HUES48 (cell line): ENCODE measurements at regions not wholly inside any gene's neighbourhood (a gene's known extent, or its start where the extent isn't known, plus 50 kb on each side); places are given as distances from the start of the nearest gene placed in this dataset.

ENCODE experiments used
- H3K27ac ChIP-seq: one replicate; pipeline ENCODE4 v1.7.0; 2013; ENCODE audit warnings: low read depth, low read length, inconsistent platforms
- H3K27me3 ChIP-seq: 2 replicates; pipeline ENCODE4 v1.6.1; 2013; ENCODE audit warnings: mild to moderate bottlenecking, low read length; ENCODE audit not compliant: control insufficient read depth, insufficient read depth
- H3K36me3 ChIP-seq: 2 replicates; pipeline ENCODE4 v1.6.1; 2013; ENCODE audit warnings: low read length; ENCODE audit not compliant: control insufficient read depth, insufficient read depth
- H3K4me1 ChIP-seq: 2 replicates; pipeline ENCODE4 v1.6.1; 2013; ENCODE audit warnings: mild to moderate bottlenecking, low read length; ENCODE audit not compliant: control insufficient read depth, insufficient read depth
- H3K4me3 ChIP-seq: 2 replicates; pipeline ENCODE4 v1.5.1; 2013; ENCODE audit warnings: mild to moderate bottlenecking, low read depth, low read length
- H3K9ac ChIP-seq: 2 replicates; pipeline ENCODE4 v1.6.1; 2013; ENCODE audit warnings: mild to moderate bottlenecking, low read depth, low read length, moderate library complexity
- H3K9me3 ChIP-seq: 2 replicates; pipeline ENCODE4 v1.6.1; 2013; ENCODE audit warnings: low read length; ENCODE audit not compliant: control insufficient read depth, insufficient read depth

- Histone ChIP-seq H3K9me3 (peaks cover 4% of the 10 kb centered on the region), H3K27ac (no peak overlapping the region), H3K9ac (no peak overlapping the region), H3K4me1 (peaks cover 8% of the 10 kb centered on the region; the same call in 1 of the 2 replicates), H3K4me3 (no peak overlapping the region), H3K27me3 (no peaks in the 10 kb centered on the region), H3K36me3 (no peaks in the 10 kb centered on the region)
Observed at GRCh38 chr2:11006191-11006590, 94.5 kb downstream of the KCNF1 start.

GRCh38 chr2:11007331-11008264 is 95.9 kb downstream of the KCNF1 start:
- H3K4me1 ChIP-seq: peaks cover 8% of the 10 kb centered on the region; the same call in 1 of the 2 replicates
- H3K36me3 ChIP-seq: no peaks in the 10 kb centered on the region
- H3K4me3 ChIP-seq: no peak overlapping the region
- no peak overlapping the region for H3K27ac ChIP-seq
- H3K9me3 ChIP-seq: no peaks in the 10 kb centered on the region
- no peaks in the 10 kb centered on the region for H3K27me3 ChIP-seq
- no peak overlapping the region for H3K9ac ChIP-seq

- Histone ChIP-seq H3K4me3 (no peak overlapping the region), H3K27me3 (no peaks in the 10 kb centered on the region), H3K36me3 (no peaks in the 10 kb centered on the region), H3K9me3 (no peaks in the 10 kb centered on the region), H3K9ac (no peak overlapping the region), H3K4me1 (peaks cover 8% of the 10 kb centered on the region; the same call in 1 of the 2 replicates), H3K27ac (no peak overlapping the region)
Observed at GRCh38 chr2:11008773-11009172, 97.0 kb downstream of the KCNF1 start.

- no peaks in the 10 kb centered on the region for H3K9me3 ChIP-seq
- no peaks in the 10 kb centered on the region for H3K27me3 ChIP-seq
- H3K4me3 ChIP-seq: no peak overlapping the region
- no peak overlapping the region for H3K27ac ChIP-seq
- no peaks in the 10 kb centered on the region for H3K36me3 ChIP-seq
- peaks cover 7% of the 10 kb centered on the region; the same call in 1 of the 2 replicates for H3K4me1 ChIP-seq
- no peak overlapping the region for H3K9ac ChIP-seq
Observed at GRCh38 chr2:11009176-11009575, 97.4 kb downstream of the KCNF1 start.

- no peaks in the 10 kb centered on the region for H3K36me3 ChIP-seq
Observed at GRCh38 chr2:11009891-11010290, 98.2 kb downstream of the KCNF1 start.

GRCh38 chr2:11011359-11011758 is 99.6 kb downstream of the KCNF1 start:
- Histone ChIP-seq H3K9me3 (no peaks in the 10 kb centered on the region), H3K9ac (no peak overlapping the region), H3K4me3 (no peak overlapping the region)

More at GRCh38 chr2:11009891-11010290, 98.2 kb downstream of the KCNF1 start:
- H3K4me3 ChIP-seq: no peak overlapping the region
- H3K9me3 ChIP-seq: no peaks in the 10 kb centered on the region
- H3K4me1 ChIP-seq: peaks cover 4% of the 10 kb centered on the region; the same call in 1 of the 2 replicates
- no peak overlapping the region for H3K27ac ChIP-seq
- H3K9ac ChIP-seq: no peak overlapping the region
- no peaks in the 10 kb centered on the region for H3K27me3 ChIP-seq

GRCh38 chr2:11012131-11012693 is 100.5 kb downstream of the KCNF1 start:
- H3K4me3 ChIP-seq: no peak overlapping the region
- no peaks in the 10 kb centered on the region for H3K9me3 ChIP-seq
- no peak overlapping the region for H3K9ac ChIP-seq
- no peaks in the 10 kb centered on the region for H3K27me3 ChIP-seq
- no peaks in the 10 kb centered on the region for H3K36me3 ChIP-seq
- H3K27ac ChIP-seq: no peak overlapping the region
- peaks cover 8% of the 10 kb centered on the region; the same call in 1 of the 2 replicates for H3K4me1 ChIP-seq

More at GRCh38 chr2:11011359-11011758, 99.6 kb downstream of the KCNF1 start:
- Histone ChIP-seq H3K36me3 (no peaks in the 10 kb centered on the region), H3K27me3 (no peaks in the 10 kb centered on the region), H3K4me1 (peaks cover 8% of the 10 kb centered on the region; the same call in 1 of the 2 replicates), H3K27ac (no peak overlapping the region)

GRCh38 chr2:11013196-11013595 is 101.5 kb downstream of the KCNF1 start:
- Histone ChIP-seq H3K4me3 (no peak overlapping the region), H3K36me3 (no peaks in the 10 kb centered on the region), H3K27ac (no peak overlapping the region)

GRCh38 chr2:11014026-11014425 is 102.3 kb downstream of the KCNF1 start:
- Histone ChIP-seq H3K27me3 (no peaks in the 10 kb centered on the region), H3K4me3 (no peak overlapping the region), H3K9me3 (no peaks in the 10 kb centered on the region), H3K9ac (no peak overlapping the region), H3K4me1 (0 out of 2 replicates have a peak, but pooled peaks cover 4% of the 10 kb centered on the region), H3K36me3 (no peaks in the 10 kb centered on the region), H3K27ac (no peak overlapping the region)

More at GRCh38 chr2:11013196-11013595, 101.5 kb downstream of the KCNF1 start:
- H3K4me1 ChIP-seq: peaks cover 5% of the 10 kb centered on the region; the same call in 1 of the 2 replicates
- no peaks in the 10 kb centered on the region for H3K27me3 ChIP-seq
- no peaks in the 10 kb centered on the region for H3K9me3 ChIP-seq
- H3K9ac ChIP-seq: no peak overlapping the region

- H3K4me1 ChIP-seq: 0 out of 2 replicates have a peak, but pooled peaks cover 4% of the 10 kb centered on the region
- H3K9ac ChIP-seq: no peak overlapping the region
- H3K27me3 ChIP-seq: no peaks in the 10 kb centered on the region
Observed at GRCh38 chr2:11016735-11017388, 105.1 kb downstream of the KCNF1 start.

More at GRCh38 chr2:11016735-11017388, 105.1 kb downstream of the KCNF1 start:
- Histone ChIP-seq H3K27ac (no peak overlapping the region), H3K9me3 (no peaks in the 10 kb centered on the region), H3K36me3 (no peaks in the 10 kb centered on the region), H3K4me3 (no peak overlapping the region)
